HT1080 (cell line): ENCODE measurements at regions not wholly inside any gene's neighbourhood (a gene's known extent, or its start where the extent isn't known, plus 50 kb on each side); places are given as distances from the start of the nearest gene placed in this dataset.
"Not testable (repeated sequence)": the region's sequence is repeated elsewhere in the genome, so short reads cannot be mapped to it uniquely, and the experiment has no call there.

Source experiments
- DNase-seq: peaks from one replicate; pipeline ENCODE4 v3.0.0-alpha.2; 2015; ENCODE audit warnings: low read depth

DNA sequence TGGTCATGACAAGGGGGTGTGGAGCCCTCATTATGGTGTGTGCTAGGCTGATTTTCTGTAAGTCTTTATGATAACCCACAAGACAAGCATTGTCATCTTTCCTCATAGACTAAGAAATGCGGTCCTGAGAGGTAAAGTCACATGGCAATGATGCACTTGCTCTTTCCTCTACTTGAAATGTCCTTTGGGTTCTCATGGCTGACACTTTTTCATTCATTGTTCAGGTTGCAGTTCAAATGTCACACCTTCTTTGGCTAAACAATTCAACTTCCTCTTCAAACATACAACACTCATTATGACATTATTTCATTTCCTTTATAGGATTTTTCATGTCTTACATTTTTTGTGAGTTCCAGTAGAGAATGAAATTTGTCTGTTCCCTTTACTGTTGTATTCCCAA is 323.6 kb upstream of the PRR16 start:
- DNase-seq = no peak

DNA sequence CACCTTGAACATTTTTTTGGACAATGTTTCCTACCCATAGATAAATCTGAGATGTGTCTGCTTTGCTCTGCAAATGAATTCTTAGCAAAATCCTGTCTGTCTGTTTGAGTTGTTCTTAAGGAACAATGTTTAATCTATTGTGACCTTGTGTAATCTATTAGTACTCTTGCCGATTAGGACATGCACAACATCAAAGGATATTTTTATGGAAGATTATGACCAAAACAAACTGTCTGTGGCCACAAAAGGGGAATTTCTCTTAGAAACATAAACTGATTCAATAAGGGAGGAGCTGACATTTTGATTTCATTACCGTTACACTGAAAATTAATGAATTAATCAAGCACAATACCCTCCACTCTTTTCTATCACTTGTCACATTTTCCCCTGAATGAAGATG is 323.0 kb upstream of the PRR16 start:
- DNase-seq = no peak

GRCh38 chr5:120146787-120147186 is 317.3 kb upstream of the PRR16 start:
- DNase-seq = no peak

GRCh38 chr5:120147911-120148310 is 316.2 kb upstream of the PRR16 start:
- DNase-seq = not testable (repeated sequence)

GRCh38 chr5:120150770-120151169 is 313.3 kb upstream of the PRR16 start:
- no peak for DNase-seq

- no peak for DNase-seq
These were observed 312.9 kb upstream of the PRR16 start for GRCh38 chr5:120151181-120151580.

- no peak for DNase-seq
These were observed 312.3 kb upstream of the PRR16 start for GRCh38 chr5:120151825-120152224.

GRCh38 chr5:120152472-120152871 is 311.6 kb upstream of the PRR16 start:
- DNase-seq = peak; percentile 77

GRCh38 chr5:120152931-120153330 is 311.2 kb upstream of the PRR16 start:
- DNase-seq = no peak

DNA sequence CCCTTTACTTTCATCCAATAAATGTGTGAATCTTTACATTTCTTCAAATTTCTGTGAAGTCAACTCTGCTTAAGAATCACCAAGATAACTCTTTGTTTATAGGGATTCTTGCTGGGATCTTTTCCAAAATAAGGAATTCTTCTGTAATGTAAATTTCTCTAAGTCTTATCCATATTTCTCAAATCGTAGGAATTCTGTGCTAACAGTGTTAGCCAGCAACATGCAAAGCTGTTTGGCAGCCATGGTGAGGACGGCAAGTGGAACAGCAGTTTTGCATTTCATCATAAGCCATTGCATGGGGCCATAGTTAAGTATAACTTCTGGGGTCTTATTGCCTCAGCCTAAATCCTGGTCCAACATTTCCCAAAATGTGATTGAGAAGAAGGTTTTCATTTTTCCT is 310.5 kb upstream of the PRR16 start:
- no peak for DNase-seq

- no peak for DNase-seq
These were observed 308.2 kb upstream of the PRR16 start for GRCh38 chr5:120155873-120156272.

- no peak for DNase-seq
These were observed 305.9 kb upstream of the PRR16 start for GRCh38 chr5:120158211-120158610.

- DNase-seq = no peak
These were observed 304.9 kb upstream of the PRR16 start for GRCh38 chr5:120159155-120159554.

DNA sequence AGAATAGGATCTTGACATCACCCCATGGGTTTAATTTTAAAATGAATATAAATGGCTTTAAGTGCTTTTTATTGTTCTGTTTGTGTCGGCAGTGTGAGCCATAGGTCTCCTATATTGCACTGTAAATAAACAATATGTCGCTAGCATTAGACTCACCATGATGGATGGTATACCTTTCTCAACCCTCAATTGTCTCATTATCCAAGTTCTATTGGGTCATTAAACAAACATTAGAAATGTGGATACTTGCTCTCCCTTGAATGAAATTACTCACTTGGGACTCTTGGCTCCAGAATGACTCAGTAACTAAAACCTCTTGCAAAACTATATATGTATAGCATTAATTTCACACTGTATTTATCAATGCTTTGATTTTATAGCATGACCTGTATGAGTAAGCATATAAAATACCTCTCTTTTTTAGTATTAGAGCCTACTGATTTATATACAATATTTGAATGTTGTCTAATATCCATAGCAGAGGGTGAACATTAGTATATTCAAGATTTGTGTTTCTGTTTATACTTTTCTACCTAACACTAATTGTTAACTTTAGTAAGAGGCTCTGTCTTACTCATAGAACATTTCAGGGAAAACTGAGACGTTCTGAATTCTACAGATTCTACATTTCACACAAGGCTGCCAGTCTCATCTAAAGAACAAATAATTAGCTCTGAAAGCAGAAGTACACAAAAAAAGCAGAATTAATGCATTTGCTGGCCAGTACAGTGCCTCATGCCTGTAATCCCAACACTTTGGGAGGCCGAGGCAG is 303.8 kb upstream of the PRR16 start:
- peak; percentile 62 for DNase-seq

DNA sequence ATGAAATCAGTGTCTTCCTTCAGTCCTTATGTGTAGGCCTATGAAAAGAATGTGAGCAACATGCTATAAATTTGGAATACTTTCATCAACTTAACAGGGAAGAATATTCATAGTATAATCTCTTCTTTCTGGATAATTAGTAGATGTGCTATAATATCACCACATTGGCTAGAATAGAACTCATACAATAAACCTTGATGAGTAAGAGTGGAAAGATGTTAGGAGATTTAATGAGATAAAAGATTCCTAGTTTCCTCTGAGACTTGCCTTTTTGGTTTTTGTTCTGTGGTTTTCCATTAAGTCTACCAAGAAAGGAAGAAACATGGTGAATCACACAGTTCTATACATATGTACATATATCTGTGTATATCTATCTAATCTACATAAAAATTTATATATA is 301.8 kb upstream of the PRR16 start:
- DNase-seq = no peak

DNA sequence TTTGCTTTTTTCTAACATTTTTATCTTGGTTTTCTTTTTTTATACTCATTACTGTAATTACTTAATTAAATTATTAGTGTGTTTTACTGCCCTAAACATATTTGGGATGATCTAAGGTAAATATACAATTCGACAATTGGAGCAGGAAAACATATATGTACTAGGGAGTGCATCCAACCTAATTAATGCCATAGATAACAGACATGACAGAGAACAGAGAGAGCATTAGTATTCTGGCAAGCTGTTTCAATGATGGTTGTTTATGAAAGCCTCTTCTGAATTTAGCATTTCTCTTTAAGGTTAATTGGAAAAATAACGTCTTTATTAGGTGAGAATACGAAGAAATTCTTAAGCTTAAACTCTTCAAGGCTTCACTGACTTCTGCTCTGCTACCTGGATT is 300.1 kb upstream of the PRR16 start:
- DNase-seq = no peak

GRCh38 chr5:120164986-120165385 is 299.1 kb upstream of the PRR16 start:
- no peak for DNase-seq

DNA sequence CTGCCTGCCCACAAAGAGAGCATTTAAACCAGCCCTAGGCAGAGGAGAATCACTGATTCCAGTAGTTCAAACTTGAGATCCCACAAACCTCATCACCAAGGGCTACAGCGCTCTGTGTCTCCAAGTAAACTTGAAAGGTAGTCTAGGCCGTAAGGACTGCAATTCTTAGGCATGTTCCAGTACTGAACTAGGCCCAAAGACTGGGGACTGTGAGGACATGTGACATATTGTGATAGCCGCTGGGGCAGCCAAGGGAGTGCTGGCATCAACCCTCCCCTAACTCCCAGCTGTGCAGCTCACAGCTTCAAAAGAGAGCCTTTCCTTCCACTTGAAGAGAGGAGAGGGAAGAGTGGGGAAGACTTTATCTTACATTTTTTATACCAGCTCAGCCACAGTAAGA is 291.0 kb upstream of the PRR16 start:
- DNase-seq = no peak

DNA sequence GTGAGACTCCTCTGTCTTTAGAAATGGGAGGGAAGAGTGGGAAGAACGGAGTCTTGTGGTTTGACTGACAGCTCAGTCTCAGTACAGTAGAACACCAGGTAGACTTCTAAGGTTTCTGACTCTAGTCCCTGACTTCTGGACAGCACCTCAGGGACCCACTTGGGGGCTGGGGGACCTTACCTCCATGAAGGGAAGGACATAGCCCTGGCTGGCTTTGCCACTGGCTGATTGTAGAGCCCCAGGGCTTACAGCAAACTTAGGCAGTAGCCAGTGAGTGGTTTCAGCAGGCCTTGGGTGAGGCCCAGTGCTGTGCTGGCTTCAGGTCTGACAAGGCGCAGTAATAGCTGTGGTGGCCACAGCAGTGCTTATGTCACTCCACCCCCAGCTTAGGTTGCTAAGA is 290.0 kb upstream of the PRR16 start:
- no peak for DNase-seq

DNA sequence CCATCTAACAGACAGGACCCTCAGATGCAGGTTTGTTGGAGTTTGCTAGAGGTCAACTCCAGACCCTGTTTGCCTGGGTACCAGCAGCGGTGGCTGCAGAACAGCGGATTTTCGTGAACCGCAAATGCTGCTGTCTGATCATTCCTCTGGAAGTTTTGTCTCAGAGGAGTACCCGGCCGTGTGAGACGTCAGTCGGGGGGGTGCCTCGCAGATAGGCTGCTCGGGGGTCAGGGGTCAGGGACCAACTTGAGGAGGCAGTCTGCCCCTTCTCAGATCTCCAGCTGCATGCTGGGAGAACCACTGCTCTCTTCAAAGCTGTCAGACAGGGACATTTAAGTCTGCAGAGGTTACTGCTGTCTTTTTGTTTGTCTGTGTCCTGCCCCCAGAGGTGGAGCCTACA is 282.9 kb upstream of the PRR16 start:
- DNase-seq = not testable (repeated sequence)

- DNase-seq = not testable (repeated sequence)
These were observed 269.4 kb upstream of the PRR16 start for GRCh38 chr5:120194650-120195049.

GRCh38 chr5:120199559-120199958 is 264.5 kb upstream of the PRR16 start:
- no peak for DNase-seq

DNA sequence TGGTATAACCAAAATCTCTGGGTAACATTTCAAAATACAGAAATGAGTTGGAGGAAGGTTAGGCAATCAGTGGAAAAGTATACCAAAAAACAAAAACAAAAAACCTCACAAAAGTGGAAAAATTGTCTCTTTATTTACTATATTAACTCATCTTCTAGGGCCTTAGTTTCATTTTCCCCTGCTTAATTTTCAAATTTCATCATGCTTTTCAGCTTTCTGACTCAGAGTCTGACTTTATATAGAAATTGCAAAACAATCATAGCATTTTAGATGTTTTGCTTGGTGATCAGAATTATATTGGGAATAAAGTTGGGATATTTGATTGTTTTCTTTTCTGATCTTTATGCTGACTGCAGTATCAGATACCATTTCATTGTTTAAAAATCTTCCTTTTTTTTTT is 257.0 kb upstream of the PRR16 start:
- DNase-seq = no peak

GRCh38 chr5:120217001-120217400 is 247.1 kb upstream of the PRR16 start:
- DNase-seq = no peak
